ENCODE measurements at regions not wholly inside any gene's neighbourhood (a gene's known extent, or its start where the extent isn't known, plus 50 kb on each side); places are given as distances from the start of the nearest gene placed in this dataset.

DNA sequence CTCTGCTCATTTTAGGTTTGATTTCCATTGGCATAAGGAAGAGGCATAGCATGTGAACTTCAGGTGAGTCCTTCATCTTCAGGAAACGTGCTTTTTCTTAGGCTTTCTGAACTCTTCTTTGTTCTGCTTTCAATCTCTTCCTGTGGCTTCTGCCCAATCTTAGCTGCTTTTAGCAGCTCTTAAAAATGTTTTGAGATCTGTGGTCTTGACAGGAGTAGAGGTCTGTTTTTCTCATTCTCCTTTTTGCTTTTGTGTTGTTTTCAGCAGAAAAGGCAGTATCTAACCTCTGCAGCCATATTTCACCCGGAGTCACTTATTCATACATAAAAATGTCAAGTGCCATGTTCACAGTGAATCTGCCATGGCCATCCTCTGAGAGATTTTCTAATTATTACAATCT is 120.3 kb downstream of the LIG4 start:
- no peaks in the 10 kb centered on the region for H3K4me1 ChIP-seq (ENCODE audit: control insufficient read depth in 1 of 2, insufficient read depth in 2 of 2, low read depth in 1 of 2, low read length in 1 of 2)
- no peaks in the 10 kb centered on the region for H4K20me1 ChIP-seq (ENCODE audit: insufficient read depth)

More for the DNA sequence above, 120.3 kb downstream of the LIG4 start:
- no peak for DNase-seq
- ChIA-PET CTCF (no interaction called here), POLR2A (no interaction called here)
- Histone ChIP-seq H2AFZ (ENCODE audit: low read depth) (no peak overlapping the region), H3K36me3 (replicated peaks in 1 of 2; ENCODE audit: control insufficient read depth in 1 of 2, insufficient read depth in 2 of 2, low read length in 1 of 2) (no peaks in the 10 kb centered on the region), H3K9me2 (no peaks in the 10 kb centered on the region), H3K27me3 (ENCODE audit: insufficient read depth) (no peaks in the 10 kb centered on the region), H3K4me2 (no peak overlapping the region), H3K27ac (ENCODE audit: low read depth in 2 of 2, low read length in 1 of 2) (no peak overlapping the region), H3K79me2 (ENCODE audit: insufficient read depth) (no peaks in the 10 kb centered on the region), H3K4me3 (ENCODE audit: low read depth in 2 of 2, low read length in 1 of 2) (no peak overlapping the region), H3K9ac (no peak overlapping the region), H3K9me3 (no peaks in the 10 kb centered on the region), H3F3A (replicated peaks; ENCODE audit: insufficient read depth) (no peaks in the 10 kb centered on the region)
- TF ChIP-seq FOXJ3 (CRISPR knock-in tag; IDR thresholded peaks at IDR 0.05) (no peak), SIN3A (IDR thresholded peaks at IDR 0.05; ENCODE audit: borderline replicate concordance, low read depth, low read length) (no peak), TEAD4 (IDR thresholded peaks at IDR 0.05; ENCODE audit: borderline replicate concordance, insufficient read depth) (no peak), SMC3 (IDR thresholded peaks at IDR 0.05; ENCODE audit: low read depth, low read length) (no peak), JUND (IDR thresholded peaks at IDR 0.05) (no peak), NFIC (IDR thresholded peaks at IDR 0.05; ENCODE audit: borderline replicate concordance) (no peak), MXI1 (IDR thresholded peaks at IDR 0.05; ENCODE audit: low read depth, low read length) (no peak), EZH2phosphoT487 (IDR thresholded peaks at IDR 0.05; ENCODE audit: borderline replicate concordance, low read depth) (no peak), RAD21 (IDR thresholded peaks at IDR 0.05; ENCODE audit: low read length) (no peak)
- TF ChIP-seq, protein P1, sequence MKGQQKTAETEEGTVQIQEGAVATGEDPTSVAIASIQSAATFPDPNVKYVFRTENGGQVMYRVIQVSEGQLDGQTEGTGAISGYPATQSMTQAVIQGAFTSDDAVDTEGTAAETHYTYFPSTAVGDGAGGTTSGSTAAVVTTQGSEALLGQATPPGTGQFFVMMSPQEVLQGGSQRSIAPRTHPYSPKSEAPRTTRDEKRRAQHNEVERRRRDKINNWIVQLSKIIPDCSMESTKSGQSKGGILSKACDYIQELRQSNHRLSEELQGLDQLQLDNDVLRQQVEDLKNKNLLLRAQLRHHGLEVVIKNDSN (IDR thresholded peaks at IDR 0.05; ENCODE audit: borderline replicate concordance, low read depth) = no peak
- TF ChIP-seq, protein P2, sequence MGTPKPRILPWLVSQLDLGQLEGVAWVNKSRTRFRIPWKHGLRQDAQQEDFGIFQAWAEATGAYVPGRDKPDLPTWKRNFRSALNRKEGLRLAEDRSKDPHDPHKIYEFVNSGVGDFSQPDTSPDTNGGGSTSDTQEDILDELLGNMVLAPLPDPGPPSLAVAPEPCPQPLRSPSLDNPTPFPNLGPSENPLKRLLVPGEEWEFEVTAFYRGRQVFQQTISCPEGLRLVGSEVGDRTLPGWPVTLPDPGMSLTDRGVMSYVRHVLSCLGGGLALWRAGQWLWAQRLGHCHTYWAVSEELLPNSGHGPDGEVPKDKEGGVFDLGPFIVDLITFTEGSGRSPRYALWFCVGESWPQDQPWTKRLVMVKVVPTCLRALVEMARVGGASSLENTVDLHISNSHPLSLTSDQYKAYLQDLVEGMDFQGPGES (IDR thresholded peaks at IDR 0.05; ENCODE audit: low read depth, low read length) = no peak
- TF ChIP-seq, protein P3, sequence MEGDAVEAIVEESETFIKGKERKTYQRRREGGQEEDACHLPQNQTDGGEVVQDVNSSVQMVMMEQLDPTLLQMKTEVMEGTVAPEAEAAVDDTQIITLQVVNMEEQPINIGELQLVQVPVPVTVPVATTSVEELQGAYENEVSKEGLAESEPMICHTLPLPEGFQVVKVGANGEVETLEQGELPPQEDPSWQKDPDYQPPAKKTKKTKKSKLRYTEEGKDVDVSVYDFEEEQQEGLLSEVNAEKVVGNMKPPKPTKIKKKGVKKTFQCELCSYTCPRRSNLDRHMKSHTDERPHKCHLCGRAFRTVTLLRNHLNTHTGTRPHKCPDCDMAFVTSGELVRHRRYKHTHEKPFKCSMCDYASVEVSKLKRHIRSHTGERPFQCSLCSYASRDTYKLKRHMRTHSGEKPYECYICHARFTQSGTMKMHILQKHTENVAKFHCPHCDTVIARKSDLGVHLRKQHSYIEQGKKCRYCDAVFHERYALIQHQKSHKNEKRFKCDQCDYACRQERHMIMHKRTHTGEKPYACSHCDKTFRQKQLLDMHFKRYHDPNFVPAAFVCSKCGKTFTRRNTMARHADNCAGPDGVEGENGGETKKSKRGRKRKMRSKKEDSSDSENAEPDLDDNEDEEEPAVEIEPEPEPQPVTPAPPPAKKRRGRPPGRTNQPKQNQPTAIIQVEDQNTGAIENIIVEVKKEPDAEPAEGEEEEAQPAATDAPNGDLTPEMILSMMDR (IDR thresholded peaks at IDR 0.05) = no peak
- TF ChIP-seq, protein P4, sequence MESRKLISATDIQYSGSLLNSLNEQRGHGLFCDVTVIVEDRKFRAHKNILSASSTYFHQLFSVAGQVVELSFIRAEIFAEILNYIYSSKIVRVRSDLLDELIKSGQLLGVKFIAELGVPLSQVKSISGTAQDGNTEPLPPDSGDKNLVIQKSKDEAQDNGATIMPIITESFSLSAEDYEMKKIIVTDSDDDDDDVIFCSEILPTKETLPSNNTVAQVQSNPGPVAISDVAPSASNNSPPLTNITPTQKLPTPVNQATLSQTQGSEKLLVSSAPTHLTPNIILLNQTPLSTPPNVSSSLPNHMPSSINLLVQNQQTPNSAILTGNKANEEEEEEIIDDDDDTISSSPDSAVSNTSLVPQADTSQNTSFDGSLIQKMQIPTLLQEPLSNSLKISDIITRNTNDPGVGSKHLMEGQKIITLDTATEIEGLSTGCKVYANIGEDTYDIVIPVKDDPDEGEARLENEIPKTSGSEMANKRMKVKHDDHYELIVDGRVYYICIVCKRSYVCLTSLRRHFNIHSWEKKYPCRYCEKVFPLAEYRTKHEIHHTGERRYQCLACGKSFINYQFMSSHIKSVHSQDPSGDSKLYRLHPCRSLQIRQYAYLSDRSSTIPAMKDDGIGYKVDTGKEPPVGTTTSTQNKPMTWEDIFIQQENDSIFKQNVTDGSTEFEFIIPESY (IDR thresholded peaks at IDR 0.05; ENCODE audit: borderline replicate concordance, low read depth) = no peak
- TF ChIP-seq, protein P5, sequence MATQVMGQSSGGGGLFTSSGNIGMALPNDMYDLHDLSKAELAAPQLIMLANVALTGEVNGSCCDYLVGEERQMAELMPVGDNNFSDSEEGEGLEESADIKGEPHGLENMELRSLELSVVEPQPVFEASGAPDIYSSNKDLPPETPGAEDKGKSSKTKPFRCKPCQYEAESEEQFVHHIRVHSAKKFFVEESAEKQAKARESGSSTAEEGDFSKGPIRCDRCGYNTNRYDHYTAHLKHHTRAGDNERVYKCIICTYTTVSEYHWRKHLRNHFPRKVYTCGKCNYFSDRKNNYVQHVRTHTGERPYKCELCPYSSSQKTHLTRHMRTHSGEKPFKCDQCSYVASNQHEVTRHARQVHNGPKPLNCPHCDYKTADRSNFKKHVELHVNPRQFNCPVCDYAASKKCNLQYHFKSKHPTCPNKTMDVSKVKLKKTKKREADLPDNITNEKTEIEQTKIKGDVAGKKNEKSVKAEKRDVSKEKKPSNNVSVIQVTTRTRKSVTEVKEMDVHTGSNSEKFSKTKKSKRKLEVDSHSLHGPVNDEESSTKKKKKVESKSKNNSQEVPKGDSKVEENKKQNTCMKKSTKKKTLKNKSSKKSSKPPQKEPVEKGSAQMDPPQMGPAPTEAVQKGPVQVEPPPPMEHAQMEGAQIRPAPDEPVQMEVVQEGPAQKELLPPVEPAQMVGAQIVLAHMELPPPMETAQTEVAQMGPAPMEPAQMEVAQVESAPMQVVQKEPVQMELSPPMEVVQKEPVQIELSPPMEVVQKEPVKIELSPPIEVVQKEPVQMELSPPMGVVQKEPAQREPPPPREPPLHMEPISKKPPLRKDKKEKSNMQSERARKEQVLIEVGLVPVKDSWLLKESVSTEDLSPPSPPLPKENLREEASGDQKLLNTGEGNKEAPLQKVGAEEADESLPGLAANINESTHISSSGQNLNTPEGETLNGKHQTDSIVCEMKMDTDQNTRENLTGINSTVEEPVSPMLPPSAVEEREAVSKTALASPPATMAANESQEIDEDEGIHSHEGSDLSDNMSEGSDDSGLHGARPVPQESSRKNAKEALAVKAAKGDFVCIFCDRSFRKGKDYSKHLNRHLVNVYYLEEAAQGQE (IDR thresholded peaks at IDR 0.05; ENCODE audit: low read depth, low read length) = no peak
- WGBS (ENCODE audit: low lambda C conversion rate) = 33% methylated on average over 2 of the region's 2 CpGs
